ENCODE measurements at regions not wholly inside any gene's neighbourhood (a gene's known extent, or its start where the extent isn't known, plus 50 kb on each side); places are given as distances from the start of the nearest gene placed in this dataset.

DNA sequence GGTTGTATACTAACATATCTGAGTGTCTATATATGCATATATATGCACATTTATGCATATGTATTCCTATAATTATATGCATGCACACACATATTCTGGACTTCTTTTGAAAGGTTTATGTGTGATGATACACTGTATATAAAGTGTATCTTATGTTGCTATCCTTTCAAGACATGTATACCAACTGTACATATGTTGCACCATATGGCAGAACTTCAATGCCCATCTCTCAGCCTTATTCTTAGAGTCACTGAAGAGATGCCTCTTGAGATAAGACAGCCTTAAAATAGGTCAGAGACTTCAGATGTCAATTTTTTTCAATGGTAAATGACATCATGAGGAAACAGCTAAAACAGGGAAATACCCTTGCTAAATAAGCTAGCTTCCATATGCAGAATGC lies 461.4 kb downstream of the SPATA31D1 start:
- TF ChIP-seq, protein P1, sequence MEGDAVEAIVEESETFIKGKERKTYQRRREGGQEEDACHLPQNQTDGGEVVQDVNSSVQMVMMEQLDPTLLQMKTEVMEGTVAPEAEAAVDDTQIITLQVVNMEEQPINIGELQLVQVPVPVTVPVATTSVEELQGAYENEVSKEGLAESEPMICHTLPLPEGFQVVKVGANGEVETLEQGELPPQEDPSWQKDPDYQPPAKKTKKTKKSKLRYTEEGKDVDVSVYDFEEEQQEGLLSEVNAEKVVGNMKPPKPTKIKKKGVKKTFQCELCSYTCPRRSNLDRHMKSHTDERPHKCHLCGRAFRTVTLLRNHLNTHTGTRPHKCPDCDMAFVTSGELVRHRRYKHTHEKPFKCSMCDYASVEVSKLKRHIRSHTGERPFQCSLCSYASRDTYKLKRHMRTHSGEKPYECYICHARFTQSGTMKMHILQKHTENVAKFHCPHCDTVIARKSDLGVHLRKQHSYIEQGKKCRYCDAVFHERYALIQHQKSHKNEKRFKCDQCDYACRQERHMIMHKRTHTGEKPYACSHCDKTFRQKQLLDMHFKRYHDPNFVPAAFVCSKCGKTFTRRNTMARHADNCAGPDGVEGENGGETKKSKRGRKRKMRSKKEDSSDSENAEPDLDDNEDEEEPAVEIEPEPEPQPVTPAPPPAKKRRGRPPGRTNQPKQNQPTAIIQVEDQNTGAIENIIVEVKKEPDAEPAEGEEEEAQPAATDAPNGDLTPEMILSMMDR (IDR thresholded peaks at IDR 0.05): no peak
- TF ChIP-seq POLR2A (IDR thresholded peaks at IDR 0.05): no peak

Data from lower leg skin (tissue), 3 donors.